HEK293 (cell line): ENCODE measurements at regions not wholly inside any gene's neighbourhood (a gene's known extent, or its start where the extent isn't known, plus 50 kb on each side); places are given as distances from the start of the nearest gene placed in this dataset.

Experiments used
- CTCF ChIA-PET: fragments of 350-600 bp; formaldehyde crosslinking; extraction: SDS; loops from one replicate; lab custom pipeline; 2021; ENCODE audit warnings: antibody characterized with exemption; lab: Yijun Ruan, JAX
- POLR2A ChIA-PET: fragments of 300-600 bp; formaldehyde crosslinking; extraction: SDS; loops from one replicate; lab custom pipeline; 2020; ENCODE audit warnings: antibody characterized with exemption, inconsistent platforms; lab: Yijun Ruan, JAX
- H3K27ac ChIP-seq: fragments of 200-500 bp; sonication (Bioruptor generic); 2 replicates; pipeline ENCODE4 v1.5.1; 2014; ENCODE audit warnings: low read depth, low read length, control low read depth, inconsistent platforms; ENCODE audit errors: extremely low read depth
- H3K36me3 ChIP-seq, 2 experiments: fragments of 200-500 bp in 1 of 2; sonication (Bioruptor generic) in 1 of 2; 1 replicate in 1 of 2; 2 replicates in 1 of 2; pipeline ENCODE4 v1.5.1; 2014 to 2017; ENCODE audit warnings: inconsistent platforms in 2 of 2, low read length in 2 of 2; ENCODE audit not compliant: control insufficient read depth in 2 of 2, insufficient read depth in 1 of 2
- H3K4me1 ChIP-seq: fragments of 200-500 bp; sonication (Bioruptor generic); 2 replicates; pipeline ENCODE4 v1.5.1; 2014; ENCODE audit warnings: mild to moderate bottlenecking, low read length, inconsistent platforms; ENCODE audit not compliant: control insufficient read depth, insufficient read depth
- H3K4me3 ChIP-seq: 2 replicates; pipeline ENCODE4 v1.5.1; 2011; ENCODE audit warnings: low read depth, mild to moderate bottlenecking, control low read depth, low read length, moderate library complexity
- H3K9me3 ChIP-seq: fragments of 200-500 bp; sonication (Bioruptor generic); 2 replicates; pipeline ENCODE4 v1.5.1; 2014; ENCODE audit warnings: low read depth, low read length, inconsistent platforms; ENCODE audit not compliant: control insufficient read depth, insufficient read depth
- GLI4 ChIP-seq: fragments of 450-650 bp; formaldehyde crosslinking; IDR thresholded peaks from 2 replicates; pipeline ENCODE4 v1.5.1; 2016; ENCODE audit warnings: missing biosample characterization, missing genetic modification characterization
- IKZF3 ChIP-seq: fragments of 450-650 bp; IDR thresholded peaks from 2 replicates; pipeline ENCODE4 v1.5.0; 2018; ENCODE audit warnings: missing biosample characterization, mild to moderate bottlenecking, missing genetic modification characterization, moderate library complexity
- MEIS1 ChIP-seq: sonication (generic); formaldehyde crosslinking; IDR thresholded peaks from 2 replicates; pipeline ENCODE4 v1.8.1; 2022; ENCODE audit warnings: missing genetic modification reagents, mild to moderate bottlenecking, borderline replicate concordance
- REPIN1 ChIP-seq: fragments of 450-650 bp; formaldehyde crosslinking; IDR thresholded peaks from 2 replicates; pipeline ENCODE4 v1.5.1; 2017; ENCODE audit warnings: missing biosample characterization, missing genetic modification characterization, low read depth
- SETDB1 ChIP-seq: IDR thresholded peaks from one replicate; pipeline ENCODE4 v1.6.1; 2017; ENCODE audit warnings: mild to moderate bottlenecking, low read length, moderate library complexity, mixed read lengths; ENCODE audit not compliant: insufficient read length
- TRIM28 ChIP-seq: IDR thresholded peaks from 2 replicates; pipeline ENCODE4 v1.6.1; 2011; ENCODE audit warnings: low read length, control low read depth, borderline replicate concordance
- ZBTB11 ChIP-seq: fragments of 450-650 bp; formaldehyde crosslinking; conservative IDR thresholded peaks from 2 replicates; pipeline ENCODE4 v1.5.1; 2016; ENCODE audit warnings: low read depth, missing biosample characterization, missing genetic modification characterization
- ZNF184 ChIP-seq: fragments of 450-650 bp; IDR thresholded peaks from 2 replicates; pipeline ENCODE4 v1.5.1; 2018; ENCODE audit warnings: missing biosample characterization, mild to moderate bottlenecking, missing genetic modification characterization
- ZNF202 ChIP-seq: fragments of 450-650 bp; formaldehyde crosslinking; IDR thresholded peaks from 2 replicates; pipeline ENCODE4 v1.5.1; 2016; ENCODE audit warnings: missing biosample characterization, missing genetic modification characterization, borderline replicate concordance
- ZNF211 ChIP-seq: fragments of 450-650 bp; formaldehyde crosslinking; IDR thresholded peaks from 2 replicates; pipeline ENCODE4 v1.5.1; 2016; ENCODE audit warnings: low read depth, missing biosample characterization, missing genetic modification characterization
- ZNF221 ChIP-seq: fragments of 450-650 bp; formaldehyde crosslinking; IDR thresholded peaks from 2 replicates; pipeline ENCODE4 v1.5.1; 2017; ENCODE audit warnings: missing biosample characterization, missing genetic modification characterization, borderline replicate concordance
- ZNF302 ChIP-seq: fragments of 450-650 bp; formaldehyde crosslinking; IDR thresholded peaks from 2 replicates; pipeline ENCODE4 v1.5.1; 2016; ENCODE audit warnings: missing biosample characterization, missing genetic modification characterization, low read depth
- ZNF398 ChIP-seq: fragments of 450-650 bp; formaldehyde crosslinking; IDR thresholded peaks from 2 replicates; pipeline ENCODE4 v1.5.1; 2017; ENCODE audit warnings: missing biosample characterization, missing genetic modification characterization
- ZNF514 ChIP-seq: fragments of 450-650 bp; formaldehyde crosslinking; IDR thresholded peaks from 2 replicates; pipeline ENCODE4 v1.5.1; 2016; ENCODE audit warnings: missing biosample characterization, missing genetic modification characterization
- ZNF555 ChIP-seq: fragments of 450-650 bp; formaldehyde crosslinking; conservative IDR thresholded peaks from 2 replicates; pipeline ENCODE4 v1.5.1; 2017; ENCODE audit warnings: missing biosample characterization, mild to moderate bottlenecking, missing genetic modification characterization, inconsistent platforms
- ZNF585B ChIP-seq: fragments of 450-650 bp; formaldehyde crosslinking; IDR thresholded peaks from 2 replicates; pipeline ENCODE4 v1.5.1; 2016; ENCODE audit warnings: missing biosample characterization, missing genetic modification characterization
- ZNF660 ChIP-seq: fragments of 450-650 bp; IDR thresholded peaks from 2 replicates; pipeline ENCODE4 v1.5.1; 2018; ENCODE audit warnings: missing biosample characterization, mild to moderate bottlenecking, missing genetic modification characterization
- ZSCAN18 ChIP-seq: fragments of 450-650 bp; formaldehyde crosslinking; IDR thresholded peaks from 2 replicates; pipeline ENCODE4 v1.5.1; 2016; ENCODE audit warnings: missing biosample characterization, missing genetic modification characterization
- TF ChIP-seq, protein P1 (sequence below): fragments of 450-650 bp; formaldehyde crosslinking; IDR thresholded peaks from 2 replicates; pipeline ENCODE4 v1.5.1; 2016; ENCODE audit warnings: missing biosample characterization, missing genetic modification characterization
- TF ChIP-seq, protein P2 (sequence below): fragments of 450-650 bp; formaldehyde crosslinking; IDR thresholded peaks from 2 replicates; pipeline ENCODE4 v1.5.1; 2016; ENCODE audit warnings: missing biosample characterization, missing genetic modification characterization

GRCh38 chr10:10624567-10624962 lies 393.1 kb upstream of the CELF2 start (continued):
- TF ChIP-seq, protein P1, sequence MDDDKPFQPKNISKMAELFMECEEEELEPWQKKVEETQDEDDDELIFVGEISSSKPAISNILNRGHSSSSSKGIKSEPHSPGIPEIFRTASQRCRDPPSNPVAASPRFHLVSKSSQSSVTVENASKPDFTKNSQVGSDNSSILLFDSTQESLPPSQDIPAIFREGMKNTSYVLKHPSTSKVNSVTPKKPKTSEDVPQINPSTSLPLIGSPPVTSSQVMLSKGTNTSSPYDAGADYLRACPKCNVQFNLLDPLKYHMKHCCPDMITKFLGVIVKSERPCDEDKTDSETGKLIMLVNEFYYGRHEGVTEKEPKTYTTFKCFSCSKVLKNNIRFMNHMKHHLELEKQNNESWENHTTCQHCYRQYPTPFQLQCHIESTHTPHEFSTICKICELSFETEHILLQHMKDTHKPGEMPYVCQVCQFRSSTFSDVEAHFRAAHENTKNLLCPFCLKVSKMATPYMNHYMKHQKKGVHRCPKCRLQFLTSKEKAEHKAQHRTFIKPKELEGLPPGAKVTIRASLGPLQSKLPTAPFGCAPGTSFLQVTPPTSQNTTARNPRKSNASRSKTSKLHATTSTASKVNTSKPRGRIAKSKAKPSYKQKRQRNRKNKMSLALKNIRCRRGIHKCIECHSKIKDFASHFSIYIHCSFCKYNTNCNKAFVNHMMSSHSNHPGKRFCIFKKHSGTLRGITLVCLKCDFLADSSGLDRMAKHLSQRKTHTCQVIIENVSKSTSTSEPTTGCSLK, result no peak
- TF ChIP-seq ZBTB11 (tag by site-specific recombination), result no peak
- no peak for TF ChIP-seq ZNF514 (tag by site-specific recombination)
- no peak for TF ChIP-seq ZNF221 (tag by site-specific recombination)
- TF ChIP-seq MEIS1 (CRISPR knock-in tag), result no peak
- TF ChIP-seq GLI4, result no peak
- TF ChIP-seq ZSCAN18 (tag by site-specific recombination), result no peak

DNA sequence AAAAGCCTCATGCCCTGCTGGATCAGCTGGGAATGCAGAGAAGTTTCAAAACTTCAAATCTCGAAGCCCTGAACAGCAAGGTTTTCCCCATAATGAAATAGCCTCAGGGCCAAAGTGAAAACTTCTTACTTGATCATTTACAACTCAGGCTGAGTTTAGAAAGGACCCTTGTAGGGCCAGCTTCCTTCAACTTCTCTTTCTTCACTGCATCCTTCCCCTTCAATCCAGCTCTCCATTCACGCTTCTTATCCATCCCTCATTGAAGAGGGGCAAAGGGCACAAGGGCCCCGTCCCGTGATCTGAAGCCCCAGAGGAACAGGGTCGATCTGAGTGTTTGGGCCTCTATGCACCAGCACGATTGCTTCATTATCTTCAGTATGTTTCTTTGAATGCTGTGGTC lies 392.2 kb upstream of the CELF2 start:
- Histone ChIP-seq H3K36me3 (no peaks in the 10 kb centered on the region), H3K4me1 (peaks cover 6% of the 10 kb centered on the region), H3K27ac (no peak overlapping the region), H3K4me3 (no peak overlapping the region), H3K9me3 (no peaks in the 10 kb centered on the region)
- ChIA-PET CTCF (no interaction called here), POLR2A (no interaction called here)
- TF ChIP-seq ZNF585B (tag by site-specific recombination) (no peak), TRIM28 (no peak), ZNF184 (tag by site-specific recombination) (no peak)
- TF ChIP-seq, protein P2, sequence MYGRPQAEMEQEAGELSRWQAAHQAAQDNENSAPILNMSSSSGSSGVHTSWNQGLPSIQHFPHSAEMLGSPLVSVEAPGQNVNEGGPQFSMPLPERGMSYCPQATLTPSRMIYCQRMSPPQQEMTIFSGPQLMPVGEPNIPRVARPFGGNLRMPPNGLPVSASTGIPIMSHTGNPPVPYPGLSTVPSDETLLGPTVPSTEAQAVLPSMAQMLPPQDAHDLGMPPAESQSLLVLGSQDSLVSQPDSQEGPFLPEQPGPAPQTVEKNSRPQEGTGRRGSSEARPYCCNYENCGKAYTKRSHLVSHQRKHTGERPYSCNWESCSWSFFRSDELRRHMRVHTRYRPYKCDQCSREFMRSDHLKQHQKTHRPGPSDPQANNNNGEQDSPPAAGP (tag by site-specific recombination), result no peak

- no peak for TF ChIP-seq ZNF211 (tag by site-specific recombination)
- TF ChIP-seq ZNF202 (tag by site-specific recombination), result no peak
- no peak for TF ChIP-seq SETDB1
- TF ChIP-seq REPIN1 (tag by site-specific recombination), result no peak
- TF ChIP-seq ZNF302 (tag by site-specific recombination), result no peak
- TF ChIP-seq ZNF555, result no peak
- no peak for TF ChIP-seq IKZF3 (tag by site-specific recombination)
- no peak for TF ChIP-seq ZNF398
- no peak for TF ChIP-seq ZNF660 (tag by site-specific recombination)
- TF ChIP-seq, all 188 proteins: peak for 0
- Histone ChIP-seq H3K36me3 (no peaks in the 10 kb centered on the region), H3K4me1 (peaks cover 10% of the 10 kb centered on the region), H3K27ac (no peak overlapping the region), H3K9me3 (no peaks in the 10 kb centered on the region), H3K4me3 (no peak overlapping the region)
- CTCF ChIA-PET, result no interaction called here
- POLR2A ChIA-PET, result no interaction called here
These were observed 390.9 kb upstream of the CELF2 start for GRCh38 chr10:10626734-10627133.
